Gastroesophageal sphincter (tissue), 3 donors: ENCODE measurements at regions not wholly inside any gene's neighbourhood (a gene's known extent, or its start where the extent isn't known, plus 50 kb on each side); places are given as distances from the start of the nearest gene placed in this dataset.

Source experiments
- EP300 ChIP-seq: sonication (generic); formaldehyde crosslinking; IDR thresholded peaks from one replicate; pipeline ENCODE4 v1.6.1; 2017; ENCODE audit warnings: antibody characterized with exemption, mild to moderate bottlenecking
- TF ChIP-seq, protein P1 (sequence below), 4 experiments: fragments of 200-600 bp in 2 of 4; fragments of 450-650 bp in 2 of 4; sonication (generic) in 1 of 4; IDR thresholded peaks; one replicate each; pipeline ENCODE4 v1.5.1; 2017 to 2019; ENCODE audit warnings: antibody characterized with exemption in 4 of 4, mild to moderate bottlenecking in 2 of 4, moderate library complexity in 2 of 4

DNA sequence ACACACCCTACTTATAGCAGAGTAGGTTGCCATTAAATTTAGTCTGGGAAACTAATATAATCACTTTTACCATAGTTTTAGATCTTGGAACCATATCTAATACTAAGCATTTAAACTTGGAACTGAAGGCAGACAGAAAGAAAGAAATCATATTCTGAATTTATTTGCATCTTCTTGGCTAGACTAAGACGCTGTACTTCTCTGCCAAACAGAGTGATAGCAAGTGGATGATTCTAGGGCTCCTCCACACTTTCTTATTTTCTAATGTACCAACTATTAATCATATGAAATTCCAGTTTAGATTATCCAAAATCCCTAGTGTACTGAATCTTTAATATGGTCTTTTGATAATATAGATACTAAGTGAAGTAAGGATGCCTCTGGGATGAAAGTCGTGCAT is 277.0 kb downstream of the CENPW start:
- TF ChIP-seq EP300 = no peak
- TF ChIP-seq, protein P1, sequence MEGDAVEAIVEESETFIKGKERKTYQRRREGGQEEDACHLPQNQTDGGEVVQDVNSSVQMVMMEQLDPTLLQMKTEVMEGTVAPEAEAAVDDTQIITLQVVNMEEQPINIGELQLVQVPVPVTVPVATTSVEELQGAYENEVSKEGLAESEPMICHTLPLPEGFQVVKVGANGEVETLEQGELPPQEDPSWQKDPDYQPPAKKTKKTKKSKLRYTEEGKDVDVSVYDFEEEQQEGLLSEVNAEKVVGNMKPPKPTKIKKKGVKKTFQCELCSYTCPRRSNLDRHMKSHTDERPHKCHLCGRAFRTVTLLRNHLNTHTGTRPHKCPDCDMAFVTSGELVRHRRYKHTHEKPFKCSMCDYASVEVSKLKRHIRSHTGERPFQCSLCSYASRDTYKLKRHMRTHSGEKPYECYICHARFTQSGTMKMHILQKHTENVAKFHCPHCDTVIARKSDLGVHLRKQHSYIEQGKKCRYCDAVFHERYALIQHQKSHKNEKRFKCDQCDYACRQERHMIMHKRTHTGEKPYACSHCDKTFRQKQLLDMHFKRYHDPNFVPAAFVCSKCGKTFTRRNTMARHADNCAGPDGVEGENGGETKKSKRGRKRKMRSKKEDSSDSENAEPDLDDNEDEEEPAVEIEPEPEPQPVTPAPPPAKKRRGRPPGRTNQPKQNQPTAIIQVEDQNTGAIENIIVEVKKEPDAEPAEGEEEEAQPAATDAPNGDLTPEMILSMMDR (IDR thresholded peaks at IDR 0.05) = no peak
